Right forelimb (tissue), 1 donor: ENCODE measurements at regions not wholly inside any gene's neighbourhood (a gene's known extent, or its start where the extent isn't known, plus 50 kb on each side); places are given as distances from the start of the nearest gene placed in this dataset.
"Not testable (repeated sequence)": the region's sequence is repeated elsewhere in the genome, so short reads cannot be mapped to it uniquely, and the experiment has no call there.

Source experiments
- DNase-seq: peaks from one replicate; pipeline ENCODE4 v3.0.0-alpha.2; 2018

DNA sequence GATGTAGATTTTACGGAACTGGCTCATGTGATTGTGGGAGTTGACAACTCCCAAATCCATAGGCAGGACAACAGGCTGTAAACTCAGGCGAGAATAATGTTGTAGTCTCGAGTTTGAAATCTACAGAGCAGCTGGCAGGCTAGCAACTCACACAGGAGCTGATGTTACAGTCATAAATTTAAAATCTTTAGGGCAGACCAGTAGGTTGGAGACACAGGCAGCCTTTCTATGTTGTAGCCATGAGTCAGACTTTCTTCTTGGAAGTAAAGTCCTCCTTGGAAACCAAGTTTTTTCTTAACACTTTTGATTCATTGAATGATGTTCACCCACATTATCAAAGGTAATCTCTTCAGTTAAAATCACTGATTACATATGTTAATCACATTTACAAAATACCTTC is 89.1 kb upstream of the ALCAM start:
- no peak for DNase-seq

DNA sequence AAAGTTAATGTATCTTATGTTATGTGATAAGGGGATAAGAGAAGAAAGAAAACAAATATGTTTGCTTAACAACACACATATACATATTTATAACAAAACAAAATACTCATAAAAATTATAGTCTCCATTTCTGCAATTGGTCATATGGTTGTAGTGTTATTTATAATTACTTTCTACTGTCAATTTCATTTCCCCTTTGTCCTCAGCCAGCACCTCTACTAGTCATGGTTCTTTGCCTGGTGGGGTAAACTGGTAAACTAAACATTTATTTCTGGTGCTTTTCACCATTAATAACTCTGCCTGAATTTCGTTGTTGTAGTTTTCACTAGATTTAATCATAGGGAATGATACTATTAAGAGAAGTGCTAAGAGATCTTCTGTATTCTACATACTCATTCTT is 88.0 kb upstream of the ALCAM start:
- no peak for DNase-seq

DNA sequence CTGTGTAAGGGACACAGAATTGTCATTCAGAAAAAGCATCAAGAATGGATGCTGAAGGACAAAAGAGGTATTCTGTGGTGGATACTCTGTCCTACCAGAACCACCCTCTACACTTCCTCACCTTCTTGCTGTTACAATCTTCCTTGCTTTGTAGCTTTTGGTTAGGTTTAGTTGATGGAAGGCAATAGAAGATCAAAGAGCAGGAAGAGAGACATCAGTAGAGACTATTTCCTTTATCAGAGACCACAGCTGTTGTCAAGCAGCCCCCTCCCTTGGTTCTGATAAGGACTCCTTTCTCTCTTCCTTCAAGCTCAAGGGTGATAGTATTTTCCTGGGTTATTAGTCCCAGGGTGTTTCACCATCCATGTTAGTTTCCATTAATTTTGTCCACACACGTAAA is 84.7 kb upstream of the ALCAM start:
- no peak for DNase-seq

DNA sequence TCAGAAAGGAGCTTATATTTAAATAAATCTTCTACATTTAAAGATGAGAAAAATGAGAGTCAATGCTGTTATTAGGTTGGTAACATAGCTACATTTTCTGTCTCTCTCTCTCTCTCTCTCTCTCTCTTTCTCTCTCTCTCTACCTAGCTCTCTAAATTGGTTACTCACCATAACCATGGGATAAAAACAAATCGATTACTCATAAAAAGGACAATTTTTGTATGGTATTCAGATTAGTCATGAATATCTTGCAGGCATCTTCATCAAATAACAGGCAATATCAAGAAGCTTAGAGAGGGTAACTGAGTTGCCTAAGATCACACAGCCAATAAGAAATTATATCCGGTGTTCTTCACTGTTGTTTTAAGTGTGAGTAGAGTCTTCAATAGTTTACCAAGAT is 81.8 kb upstream of the ALCAM start:
- DNase-seq = no peak

DNA sequence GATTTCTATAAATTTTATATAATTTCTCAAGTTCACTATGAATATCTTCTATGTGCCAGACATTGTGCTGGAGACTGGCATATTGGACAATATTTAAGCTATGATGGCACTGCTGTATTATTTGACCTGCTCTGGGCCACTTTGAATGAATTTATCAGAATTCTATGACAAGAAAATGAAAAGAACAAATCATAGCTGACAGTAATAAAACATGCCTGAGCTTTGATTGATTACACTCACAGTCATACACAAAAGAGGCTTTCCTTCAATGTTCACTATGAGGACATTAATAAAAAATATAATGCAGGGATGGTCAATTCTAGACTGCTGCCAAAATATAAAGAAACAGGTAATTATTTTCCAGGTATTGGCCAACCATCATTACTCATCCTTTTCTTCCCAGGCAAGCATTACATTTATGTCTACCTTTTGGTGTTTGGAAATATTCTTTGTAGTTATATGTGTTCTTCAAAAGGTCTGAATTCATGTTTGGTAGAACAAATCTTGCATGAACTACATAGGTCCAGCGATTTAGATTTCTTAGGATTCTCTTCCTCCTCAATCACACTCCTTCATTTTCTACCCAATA is 81.0 kb upstream of the ALCAM start:
- DNase-seq = no peak

DNA sequence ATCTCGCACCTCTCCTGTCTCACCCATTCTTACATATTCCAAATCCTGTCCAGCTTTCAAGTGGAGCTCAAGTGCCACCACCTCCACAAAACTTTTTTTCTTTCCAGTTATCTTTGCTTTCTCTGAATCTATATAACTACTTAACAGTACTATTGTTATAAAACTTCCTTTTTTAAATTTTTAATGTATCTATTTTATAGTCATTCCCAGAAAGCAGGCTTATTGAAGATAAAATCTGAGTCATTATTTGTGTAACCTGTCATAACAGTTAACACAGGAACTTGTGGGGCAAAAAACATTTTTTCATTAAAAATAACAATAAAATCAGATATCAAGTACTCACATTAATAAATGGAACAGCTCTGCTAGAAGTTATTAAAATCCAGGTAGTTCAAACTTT is 73.3 kb upstream of the ALCAM start:
- DNase-seq = no peak

DNA sequence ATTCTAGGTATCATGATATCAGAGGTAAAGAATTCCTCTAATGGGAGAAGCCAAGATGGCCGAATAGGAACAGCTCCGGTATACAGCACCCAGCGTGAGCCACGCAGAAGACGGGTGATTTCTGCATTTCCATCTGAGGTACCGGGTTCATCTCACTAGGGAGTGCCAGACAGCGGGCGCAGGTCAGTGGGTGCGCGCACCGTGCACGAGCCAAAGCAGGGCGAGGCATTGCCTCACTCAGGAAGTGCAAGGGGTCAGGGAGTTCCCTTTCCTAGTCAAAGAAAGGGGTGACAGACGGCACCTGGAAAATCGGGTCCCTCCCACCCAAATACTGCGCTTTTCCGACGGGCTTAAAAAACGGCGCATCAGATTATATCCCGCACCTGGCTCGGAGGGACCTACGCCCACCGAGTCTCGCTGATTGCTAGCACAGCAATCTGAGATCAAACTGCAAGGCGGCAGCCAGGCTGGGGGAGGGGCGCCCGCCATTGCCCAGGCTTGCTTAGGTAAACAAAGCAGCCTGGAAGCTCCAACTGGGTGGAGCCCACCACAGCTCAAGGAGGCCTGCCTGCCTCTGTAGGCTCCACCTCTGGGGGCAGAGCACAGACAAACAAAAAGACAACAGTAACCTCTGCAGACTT is 70.4 kb upstream of the ALCAM start:
- not testable (repeated sequence) for DNase-seq

DNA sequence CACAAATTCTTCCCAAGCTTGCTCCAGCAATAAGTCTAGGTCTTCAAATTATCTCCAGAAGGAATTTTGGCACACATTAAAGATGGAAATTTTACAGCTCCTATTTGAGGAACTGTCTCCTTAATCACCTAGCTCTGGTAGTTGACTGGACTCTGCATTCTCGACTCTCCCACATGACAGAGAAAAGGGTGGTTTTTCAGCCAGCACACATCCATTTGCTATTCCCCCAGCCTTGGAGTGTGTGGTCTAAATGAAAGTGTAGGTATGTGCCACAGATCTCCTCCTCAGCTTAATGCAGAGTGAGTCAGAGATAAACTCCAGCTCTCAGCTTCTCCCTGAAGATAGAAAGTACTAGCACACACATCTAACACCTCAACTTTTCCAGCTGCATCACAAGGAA is 62.2 kb upstream of the ALCAM start:
- no peak for DNase-seq

DNA sequence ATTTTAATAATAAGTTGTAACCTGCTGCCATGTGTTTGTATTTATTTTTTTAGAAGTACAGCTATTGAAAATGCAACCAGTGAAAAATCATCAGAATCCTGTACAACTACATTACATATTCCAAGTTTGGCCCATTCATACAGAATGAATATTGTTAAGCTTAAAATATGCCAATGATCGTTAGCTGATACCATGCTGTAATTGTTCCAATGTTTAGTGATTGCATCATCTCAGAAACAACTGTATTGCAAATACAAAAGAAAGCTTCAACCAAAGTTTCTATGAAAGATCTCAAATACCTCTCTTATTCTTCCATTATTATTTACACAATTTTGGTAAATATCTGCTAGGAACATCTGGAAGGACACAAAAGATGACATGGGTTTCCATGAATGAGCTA is 51.6 kb upstream of the ALCAM start:
- DNase-seq = no peak

DNA sequence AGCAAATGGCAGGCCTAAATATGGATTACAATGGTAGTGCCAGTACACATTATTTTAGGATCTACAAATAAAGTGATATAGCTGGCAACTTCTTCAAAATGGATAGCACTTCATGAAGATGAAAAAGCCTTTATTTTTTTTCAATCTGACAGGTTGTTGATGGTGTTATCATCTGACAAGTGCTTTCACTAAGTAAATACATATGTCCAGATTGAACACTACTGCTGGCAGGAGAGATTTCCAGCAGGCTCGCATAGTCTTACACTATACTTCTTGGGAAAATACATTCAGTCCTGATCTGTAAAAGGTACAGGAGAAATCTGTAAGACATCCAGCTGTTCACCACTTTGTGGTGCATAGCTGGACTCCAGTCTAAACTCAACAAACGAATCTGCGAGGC is 50.9 kb upstream of the ALCAM start:
- no peak for DNase-seq

DNA sequence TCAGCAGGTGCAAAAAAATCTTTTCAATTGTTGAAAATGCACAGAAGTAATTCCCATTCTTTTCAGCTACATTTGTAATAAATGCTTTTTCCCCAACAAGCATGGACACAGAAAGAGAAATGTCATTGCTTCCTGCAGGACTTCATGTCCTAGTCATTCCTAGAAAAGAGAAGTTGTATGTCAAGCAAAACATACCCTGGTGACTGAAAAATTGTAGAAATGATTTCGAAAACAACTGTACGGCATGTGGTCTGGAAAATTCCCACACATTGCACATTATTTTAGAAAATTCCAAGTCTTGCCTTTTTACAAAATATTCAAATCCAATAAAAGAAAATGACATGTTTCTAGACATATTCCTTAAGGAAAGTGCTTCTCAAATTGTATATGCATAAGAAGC is 50.4 kb upstream of the ALCAM start:
- no peak for DNase-seq
